ENCODE measurements at regions not wholly inside any gene's neighbourhood (a gene's known extent, or its start where the extent isn't known, plus 50 kb on each side); places are given as distances from the start of the nearest gene placed in this dataset.

GRCh38 chr7:68417002-68417401, 1181.3 kb upstream of the AUTS2 start:
- Histone ChIP-seq H3K27ac (ENCODE audit: low read depth, low read length) (no peak overlapping the region), H3K4me1 (ENCODE audit: control insufficient read depth, low read length) (no peaks in the 10 kb centered on the region), H3K27me3 (ENCODE audit: control insufficient read depth, low read length) (no peaks in the 10 kb centered on the region), H3K9me2 (replicated peaks; ENCODE audit: control insufficient read depth, low read length) (no peaks in the 10 kb centered on the region), H3K79me2 (ENCODE audit: control insufficient read depth, low read length) (no peaks in the 10 kb centered on the region), H3K9me3 (ENCODE audit: control insufficient read depth, insufficient read depth, low read length) (peaks cover 17% of the 10 kb centered on the region; the same call in 1 of the 2 replicates), H3K4me2 (ENCODE audit: low read length) (no peak overlapping the region), H3K4me3 (ENCODE audit: low read length) (no peak overlapping the region), H3F3A (ENCODE audit: control insufficient read depth, insufficient read depth) (no peaks in the 10 kb centered on the region), H4K20me1 (ENCODE audit: control insufficient read depth, insufficient read depth, low read depth, low read length) (no peaks in the 10 kb centered on the region), H3K36me3 (ENCODE audit: control insufficient read depth, low read length) (no peaks in the 10 kb centered on the region)
- TF ChIP-seq CTCF (IDR thresholded peaks at IDR 0.05; ENCODE audit: low read depth, low read length, poor library complexity, severe bottlenecking) (no peak), EZH2phosphoT487 (IDR thresholded peaks at IDR 0.05; ENCODE audit: borderline replicate concordance, low read length) (no peak)

- TF ChIP-seq EZH2phosphoT487 (IDR thresholded peaks at IDR 0.05; ENCODE audit: borderline replicate concordance, low read length) (no peak), CTCF (IDR thresholded peaks at IDR 0.05; ENCODE audit: low read depth, low read length, poor library complexity, severe bottlenecking) (no peak)
Observed at GRCh38 chr7:68417659-68418058, 1180.6 kb upstream of the AUTS2 start.

GRCh38 chr7:68420342-68421192, 1177.7 kb upstream of the AUTS2 start:
- TF ChIP-seq EZH2phosphoT487 (IDR thresholded peaks at IDR 0.05; ENCODE audit: borderline replicate concordance, low read length) (no peak), CTCF (IDR thresholded peaks at IDR 0.05; ENCODE audit: low read depth, low read length, poor library complexity, severe bottlenecking) (no peak)
- H3K27ac ChIP-seq (ENCODE audit: low read depth, low read length) = no peak overlapping the region
- no peak overlapping the region for H3K4me3 ChIP-seq (ENCODE audit: low read length)
- peaks cover 10% of the 10 kb centered on the region; the same call in 1 of the 2 replicates for H3K9me3 ChIP-seq (ENCODE audit: control insufficient read depth, insufficient read depth, low read length)
- no peaks in the 10 kb centered on the region for H3K27me3 ChIP-seq (ENCODE audit: control insufficient read depth, low read length)
- H4K20me1 ChIP-seq (ENCODE audit: control insufficient read depth, insufficient read depth, low read depth, low read length) = no peaks in the 10 kb centered on the region
- H3F3A ChIP-seq (ENCODE audit: control insufficient read depth, insufficient read depth) = no peaks in the 10 kb centered on the region
- H3K36me3 ChIP-seq (ENCODE audit: control insufficient read depth, low read length) = no peaks in the 10 kb centered on the region
- no peaks in the 10 kb centered on the region for H3K9me2 ChIP-seq (replicated peaks; ENCODE audit: control insufficient read depth, low read length)
- H3K4me1 ChIP-seq (ENCODE audit: control insufficient read depth, low read length) = no peaks in the 10 kb centered on the region
- no peaks in the 10 kb centered on the region for H3K79me2 ChIP-seq (ENCODE audit: control insufficient read depth, low read length)
- no peak overlapping the region for H3K4me2 ChIP-seq (ENCODE audit: low read length)

More at GRCh38 chr7:68417659-68418058, 1180.6 kb upstream of the AUTS2 start:
- H3F3A ChIP-seq (ENCODE audit: control insufficient read depth, insufficient read depth) = no peaks in the 10 kb centered on the region
- no peak overlapping the region for H3K4me3 ChIP-seq (ENCODE audit: low read length)
- H3K79me2 ChIP-seq (ENCODE audit: control insufficient read depth, low read length) = no peaks in the 10 kb centered on the region
- no peak overlapping the region for H3K27ac ChIP-seq (ENCODE audit: low read depth, low read length)
- H3K4me2 ChIP-seq (ENCODE audit: low read length) = no peak overlapping the region
- H4K20me1 ChIP-seq (ENCODE audit: control insufficient read depth, insufficient read depth, low read depth, low read length) = no peaks in the 10 kb centered on the region
- H3K4me1 ChIP-seq (ENCODE audit: control insufficient read depth, low read length) = no peaks in the 10 kb centered on the region
- H3K9me2 ChIP-seq (replicated peaks; ENCODE audit: control insufficient read depth, low read length) = no peaks in the 10 kb centered on the region
- H3K27me3 ChIP-seq (ENCODE audit: control insufficient read depth, low read length) = no peaks in the 10 kb centered on the region
- no peaks in the 10 kb centered on the region for H3K36me3 ChIP-seq (ENCODE audit: control insufficient read depth, low read length)
- H3K9me3 ChIP-seq (ENCODE audit: control insufficient read depth, insufficient read depth, low read length) = peaks cover 17% of the 10 kb centered on the region; the same call in 1 of the 2 replicates

Measured in DOHH2 (cell line).